VCaP (cell line): ENCODE measurements at regions not wholly inside any gene's neighbourhood (a gene's known extent, or its start where the extent isn't known, plus 50 kb on each side); places are given as distances from the start of the nearest gene placed in this dataset.
"Not testable (repeated sequence)": the region's sequence is repeated elsewhere in the genome, so short reads cannot be mapped to it uniquely, and the experiment has no call there.

ENCODE experiments used
- H3K27ac ChIP-seq: fragments of 450-650 bp; 2 replicates; pipeline ENCODE4 v1.5.1; 2017
- CTCF ChIP-seq: fragments of 450-650 bp; conservative IDR thresholded peaks from 2 replicates; pipeline ENCODE4 v1.5.1; 2017; ENCODE audit warnings: mild to moderate bottlenecking, moderate library complexity

GRCh38 chr17:15858082-15858481, 86.8 kb upstream of the ADORA2B start:
- not testable (repeated sequence) for H3K27ac ChIP-seq

GRCh38 chr17:15860774-15861173, 84.2 kb upstream of the ADORA2B start:
- not testable (repeated sequence) for H3K27ac ChIP-seq

GRCh38 chr17:15864061-15864460, 80.9 kb upstream of the ADORA2B start:
- not testable (repeated sequence) for H3K27ac ChIP-seq

GRCh38 chr17:15864472-15864871, 80.5 kb upstream of the ADORA2B start:
- not testable (repeated sequence) for H3K27ac ChIP-seq

- H3K27ac ChIP-seq = not testable (repeated sequence)
Measured at GRCh38 chr17:15866015-15866414, 78.9 kb upstream of the ADORA2B start.

- not testable (repeated sequence) for H3K27ac ChIP-seq
Measured at GRCh38 chr17:15867331-15867730, 77.6 kb upstream of the ADORA2B start.

GRCh38 chr17:15869868-15870267, 75.1 kb upstream of the ADORA2B start:
- H3K27ac ChIP-seq = not testable (repeated sequence)

GRCh38 chr17:15872677-15873076, 72.3 kb upstream of the ADORA2B start:
- H3K27ac ChIP-seq = not testable (repeated sequence)

- H3K27ac ChIP-seq = not testable (repeated sequence)
Measured at GRCh38 chr17:15877882-15878500, 66.9 kb upstream of the ADORA2B start.

GRCh38 chr17:15882058-15882720, 62.7 kb upstream of the ADORA2B start:
- no peak overlapping the region for H3K27ac ChIP-seq
- no peak for TF ChIP-seq CTCF

GRCh38 chr17:15882777-15883176, 62.2 kb upstream of the ADORA2B start:
- H3K27ac ChIP-seq = no peak overlapping the region
- no peak for TF ChIP-seq CTCF

GRCh38 chr17:15883617-15884111, 61.3 kb upstream of the ADORA2B start:
- no peak overlapping the region for H3K27ac ChIP-seq
- TF ChIP-seq CTCF = no peak

- no peak for TF ChIP-seq CTCF
- H3K27ac ChIP-seq = no peak overlapping the region
Measured at GRCh38 chr17:15884731-15885130, 60.2 kb upstream of the ADORA2B start.
